Vagina (tissue), 2 donors: ENCODE measurements at regions not wholly inside any gene's neighbourhood (a gene's known extent, or its start where the extent isn't known, plus 50 kb on each side); places are given as distances from the start of the nearest gene placed in this dataset.
A peak's percentile ranks its signal among the peaks of the same experiment; 100 is the strongest.

Source experiments
- DNase-seq, 2 donors: peaks; one replicate each; pipeline ENCODE4 v3.0.0-alpha.2; 2017; ENCODE audit errors: extremely low spot score in 2 of 2
- H3K27ac ChIP-seq: fragments of 200-600 bp; sonication (generic); one replicate; pipeline ENCODE4 v1.5.1; 2019
- H3K27me3 ChIP-seq: fragments of 200-600 bp; sonication (generic); one replicate; pipeline ENCODE4 v1.5.1; 2019
- H3K36me3 ChIP-seq, 2 donors: fragments of 200-600 bp; sonication (generic); one replicate each; pipeline ENCODE4 v1.5.1; 2017 to 2019
- H3K4me1 ChIP-seq: fragments of 200-600 bp; sonication (generic); one replicate; pipeline ENCODE4 v1.5.1; 2019
- H3K4me3 ChIP-seq, 2 donors: fragments of 200-600 bp; sonication (generic); 1 replicate in 1 of 2; 2 replicates in 1 of 2; pipeline ENCODE4 v1.5.1; 2016 to 2019
- H3K9me3 ChIP-seq: fragments of 200-600 bp; sonication (generic); one replicate; pipeline ENCODE4 v1.5.1; 2019
- CTCF ChIP-seq, 3 experiments: fragments of 450-650 bp in 2 of 3; fragments of 200-600 bp in 1 of 3; sonication (generic) in 1 of 3; IDR thresholded peaks; one replicate each; pipeline ENCODE4 v1.5.1; 2017 to 2019; ENCODE audit warnings: antibody characterized with exemption in 3 of 3, mild to moderate bottlenecking in 2 of 3, moderate library complexity in 2 of 3
- POLR2A ChIP-seq, 2 donors: fragments of 450-650 bp; IDR thresholded peaks; one replicate each; pipeline ENCODE4 v1.6.1; 2017; ENCODE audit warnings: antibody characterized with exemption in 2 of 2, mild to moderate bottlenecking in 2 of 2, moderate library complexity in 2 of 2
- POLR2AphosphoS5 ChIP-seq, 2 donors: sonication (generic); formaldehyde crosslinking; IDR thresholded peaks; one replicate each; pipeline ENCODE4 v1.9.0; 2017; ENCODE audit warnings: antibody characterized with exemption in 2 of 2, mild to moderate bottlenecking in 2 of 2, low read depth in 1 of 2; ENCODE audit not compliant: insufficient read depth in 1 of 2
- intact Hi-C: fragments of 100-400 bp; cut with DNase I; formaldehyde crosslinking; loops from one replicate; pipeline ENCODE4 v1.15.1; 2023

- DNase-seq = peak; percentile 71 to 81
- H3K4me3 ChIP-seq = no peak overlapping the region
- TF ChIP-seq CTCF (IDR thresholded peaks at IDR 0.05) (no peak), POLR2A (IDR thresholded peaks at IDR 0.05) (no peak), POLR2AphosphoS5 (IDR thresholded peaks at IDR 0.05; ENCODE audit: insufficient read depth in 1 of 2, low read depth in 1 of 2) (no peak)
- no peaks in the 10 kb centered on the region for H3K27me3 ChIP-seq
- H3K36me3 ChIP-seq = no peaks in the 10 kb centered on the region
- H3K9me3 ChIP-seq = no peaks in the 10 kb centered on the region
- H3K4me1 ChIP-seq = no peaks in the 10 kb centered on the region
- H3K27ac ChIP-seq = no peak overlapping the region
- intact Hi-C loops = no loop called here
Measured at GRCh38 chr22:48234011-48234410, 1471.6 kb downstream of the TBC1D22A start.

DNA sequence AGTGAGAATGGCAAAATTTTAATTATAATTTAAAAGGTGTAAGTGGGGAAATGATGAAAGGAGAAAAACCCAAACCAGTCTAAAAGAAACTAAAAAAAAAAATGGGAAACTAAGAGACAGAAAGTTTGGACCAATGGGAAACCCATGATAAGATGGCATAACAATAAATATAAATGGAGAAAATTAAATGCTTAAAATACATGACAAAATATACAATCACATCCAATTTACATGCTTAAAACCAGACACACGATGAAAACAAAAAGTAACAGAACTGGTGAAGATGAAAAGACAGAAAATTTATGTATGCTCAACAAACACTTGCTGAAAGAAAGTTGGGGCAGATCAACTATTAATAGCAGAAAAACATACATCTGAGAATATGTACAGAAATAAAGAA, 1471.1 kb downstream of the TBC1D22A start:
- TF ChIP-seq POLR2AphosphoS5 (IDR thresholded peaks at IDR 0.05; ENCODE audit: insufficient read depth in 1 of 2, low read depth in 1 of 2) (no peak), CTCF (IDR thresholded peaks at IDR 0.05) (no peak), POLR2A (IDR thresholded peaks at IDR 0.05) (no peak)
- intact Hi-C loops = no loop called here
- H3K36me3 ChIP-seq = no peaks in the 10 kb centered on the region
- DNase-seq = no peak
- H3K4me3 ChIP-seq = no peak overlapping the region
- H3K27me3 ChIP-seq = no peaks in the 10 kb centered on the region
- no peak overlapping the region for H3K27ac ChIP-seq
- no peaks in the 10 kb centered on the region for H3K4me1 ChIP-seq
- no peaks in the 10 kb centered on the region for H3K9me3 ChIP-seq

- no peaks in the 10 kb centered on the region for H3K9me3 ChIP-seq
- no peaks in the 10 kb centered on the region for H3K4me1 ChIP-seq
- TF ChIP-seq CTCF (IDR thresholded peaks at IDR 0.05) = no peak
- no peak for TF ChIP-seq POLR2AphosphoS5 (IDR thresholded peaks at IDR 0.05; ENCODE audit: insufficient read depth in 1 of 2, low read depth in 1 of 2)
- no peak for TF ChIP-seq POLR2A (IDR thresholded peaks at IDR 0.05)
- H3K27me3 ChIP-seq = no peaks in the 10 kb centered on the region
- H3K27ac ChIP-seq = no peak overlapping the region
- no peak overlapping the region for H3K4me3 ChIP-seq
- H3K36me3 ChIP-seq = no peaks in the 10 kb centered on the region
- DNase-seq = peak in 1 of 2 donors; percentile 42
- intact Hi-C loops = no loop called here
Measured at GRCh38 chr22:48228468-48228867, 1466.0 kb downstream of the TBC1D22A start.

GRCh38 chr22:48227341-48228018, 1465.0 kb downstream of the TBC1D22A start:
- intact Hi-C loops = no loop called here
- no peak overlapping the region for H3K4me3 ChIP-seq
- H3K9me3 ChIP-seq = no peaks in the 10 kb centered on the region
- no peaks in the 10 kb centered on the region for H3K36me3 ChIP-seq
- DNase-seq = peak in 1 of 2 donors; percentile 78
- no peak overlapping the region for H3K27ac ChIP-seq
- no peaks in the 10 kb centered on the region for H3K27me3 ChIP-seq
- H3K4me1 ChIP-seq = no peaks in the 10 kb centered on the region
- TF ChIP-seq POLR2AphosphoS5 (IDR thresholded peaks at IDR 0.05; ENCODE audit: insufficient read depth in 1 of 2, low read depth in 1 of 2) (no peak), CTCF (IDR thresholded peaks at IDR 0.05) (no peak), POLR2A (IDR thresholded peaks at IDR 0.05) (no peak)
